ENCODE measurements at regions not wholly inside any gene's neighbourhood (a gene's known extent, or its start where the extent isn't known, plus 50 kb on each side); places are given as distances from the start of the nearest gene placed in this dataset.

- TF ChIP-seq CTCF (conservative IDR thresholded peaks at IDR 0.05): no peak
- TF ChIP-seq EZH2 (IDR thresholded peaks at IDR 0.05; ENCODE audit: low read depth): no peak
Observed at GRCh38 chr6:134427721-134428120, 109.8 kb upstream of the SGK1 start.
